Neutrophil (primary cell): ENCODE measurements at regions not wholly inside any gene's neighbourhood (a gene's known extent, or its start where the extent isn't known, plus 50 kb on each side); places are given as distances from the start of the nearest gene placed in this dataset.
"Not testable (repeated sequence)": the region's sequence is repeated elsewhere in the genome, so short reads cannot be mapped to it uniquely, and the experiment has no call there.

Experiments
- H3K27ac ChIP-seq: fragments of 200-600 bp; sonication (generic); 2 replicates; pipeline ENCODE4 v1.5.1; 2016; ENCODE audit warnings: mild to moderate bottlenecking, moderate library complexity
- H3K27me3 ChIP-seq: fragments of 200-600 bp; sonication (generic); 2 replicates; pipeline ENCODE4 v1.6.0; 2016; ENCODE audit warnings: mild to moderate bottlenecking
- H3K36me3 ChIP-seq: fragments of 200-600 bp; sonication (generic); 2 replicates; pipeline ENCODE4 v1.5.1; 2017
- H3K4me1 ChIP-seq, 2 experiments: fragments of 200-600 bp in 1 of 2; sonication (generic) in 1 of 2; 1 replicate in 1 of 2; 2 replicates in 1 of 2; pipeline versions ENCODE4 v1.5.1 to v1.6.1; 2013 to 2016; ENCODE audit warnings: low read depth in 1 of 2, low read length in 1 of 2, mild to moderate bottlenecking in 1 of 2, moderate library complexity in 1 of 2; ENCODE audit not compliant: control insufficient read depth in 1 of 2, insufficient read depth in 1 of 2
- H3K4me3 ChIP-seq, 2 experiments: fragments of 200-600 bp in 1 of 2; sonication (generic) in 1 of 2; 1 replicate in 1 of 2; 2 replicates in 1 of 2; pipeline ENCODE4 v1.5.1; 2013 to 2016; ENCODE audit warnings: low read depth in 1 of 2, low read length in 1 of 2, mild to moderate bottlenecking in 1 of 2, moderate library complexity in 1 of 2
- H3K9me3 ChIP-seq: fragments of 200-600 bp; sonication (generic); 2 replicates; pipeline ENCODE4 v1.5.1; 2016
- TF ChIP-seq, protein P1 (sequence below): fragments of 200-600 bp; sonication (generic); IDR thresholded peaks from 2 replicates; pipeline ENCODE4 v1.5.1; 2016; ENCODE audit warnings: antibody characterized with exemption

DNA sequence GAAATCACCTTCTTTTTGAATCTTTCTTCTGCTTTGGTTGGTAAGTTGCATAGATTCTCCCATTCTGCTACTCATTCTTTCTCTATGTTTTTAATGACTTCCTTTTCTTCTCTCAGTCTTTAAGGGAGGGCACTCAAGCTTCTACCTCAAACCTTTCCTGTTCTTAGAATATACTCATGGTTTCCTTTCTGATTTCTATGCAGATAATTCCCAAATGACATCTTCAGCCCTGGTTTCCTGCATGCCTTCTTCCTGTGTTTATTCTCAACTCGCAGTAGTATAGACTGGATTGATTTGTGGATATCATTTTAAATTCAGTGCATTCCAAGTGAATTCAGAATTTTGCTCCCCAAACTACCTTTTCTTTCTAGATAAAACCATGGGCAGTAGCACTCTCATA is 803.6 kb downstream of the METTL15 start:
- Histone ChIP-seq H3K36me3 (no peaks in the 10 kb centered on the region), H3K9me3 (no peaks in the 10 kb centered on the region), H3K27me3 (no peaks in the 10 kb centered on the region), H3K4me1 (no peaks in the 10 kb centered on the region), H3K27ac (no peak overlapping the region), H3K4me3 (no peak overlapping the region)
- TF ChIP-seq, protein P1, sequence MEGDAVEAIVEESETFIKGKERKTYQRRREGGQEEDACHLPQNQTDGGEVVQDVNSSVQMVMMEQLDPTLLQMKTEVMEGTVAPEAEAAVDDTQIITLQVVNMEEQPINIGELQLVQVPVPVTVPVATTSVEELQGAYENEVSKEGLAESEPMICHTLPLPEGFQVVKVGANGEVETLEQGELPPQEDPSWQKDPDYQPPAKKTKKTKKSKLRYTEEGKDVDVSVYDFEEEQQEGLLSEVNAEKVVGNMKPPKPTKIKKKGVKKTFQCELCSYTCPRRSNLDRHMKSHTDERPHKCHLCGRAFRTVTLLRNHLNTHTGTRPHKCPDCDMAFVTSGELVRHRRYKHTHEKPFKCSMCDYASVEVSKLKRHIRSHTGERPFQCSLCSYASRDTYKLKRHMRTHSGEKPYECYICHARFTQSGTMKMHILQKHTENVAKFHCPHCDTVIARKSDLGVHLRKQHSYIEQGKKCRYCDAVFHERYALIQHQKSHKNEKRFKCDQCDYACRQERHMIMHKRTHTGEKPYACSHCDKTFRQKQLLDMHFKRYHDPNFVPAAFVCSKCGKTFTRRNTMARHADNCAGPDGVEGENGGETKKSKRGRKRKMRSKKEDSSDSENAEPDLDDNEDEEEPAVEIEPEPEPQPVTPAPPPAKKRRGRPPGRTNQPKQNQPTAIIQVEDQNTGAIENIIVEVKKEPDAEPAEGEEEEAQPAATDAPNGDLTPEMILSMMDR = no peak

DNA sequence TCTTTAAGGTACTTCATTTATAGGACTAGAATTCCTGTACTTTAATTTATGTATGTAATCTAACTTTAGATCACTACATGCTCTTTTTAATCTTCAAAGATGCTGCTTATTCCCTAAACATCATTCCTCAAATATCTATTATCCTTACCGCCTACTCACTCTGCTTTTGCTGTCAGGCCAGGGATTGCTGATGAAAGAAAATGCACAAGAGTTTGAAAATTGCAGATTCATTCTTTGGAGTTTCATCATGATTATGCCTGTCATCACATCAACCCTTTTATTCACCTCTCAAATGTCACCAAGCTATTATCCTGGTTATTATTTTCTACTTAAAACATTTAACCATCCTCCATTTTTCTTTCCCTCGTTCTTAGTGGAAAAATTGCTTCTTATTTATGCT is 802.7 kb downstream of the METTL15 start:
- TF ChIP-seq, protein P1 = no peak
- H3K27ac ChIP-seq = no peak overlapping the region
- no peaks in the 10 kb centered on the region for H3K36me3 ChIP-seq
- no peaks in the 10 kb centered on the region for H3K9me3 ChIP-seq
- H3K4me1 ChIP-seq = no peaks in the 10 kb centered on the region
- H3K27me3 ChIP-seq = no peaks in the 10 kb centered on the region
- no peak overlapping the region for H3K4me3 ChIP-seq

DNA sequence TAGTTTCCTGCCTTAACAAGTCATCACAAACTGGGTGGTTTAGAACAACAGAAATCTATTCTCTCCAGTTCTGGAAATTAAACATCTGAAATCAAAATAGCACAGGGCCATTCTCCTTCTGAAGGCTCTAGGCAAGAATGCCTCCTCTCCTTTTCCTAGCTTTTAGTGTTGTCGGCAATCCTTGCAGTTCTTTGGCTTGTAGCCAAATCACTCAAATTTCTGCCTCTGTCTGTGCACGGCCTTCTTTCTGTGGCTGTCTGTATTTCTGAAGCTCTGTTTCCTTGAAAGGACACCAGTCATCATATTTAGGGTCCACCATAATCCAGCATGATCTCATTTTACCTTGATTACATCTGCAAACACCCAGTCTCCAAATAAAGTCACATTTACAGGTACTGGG is 795.5 kb downstream of the METTL15 start:
- TF ChIP-seq, protein P1 = no peak
- H3K27me3 ChIP-seq = no peaks in the 10 kb centered on the region
- no peaks in the 10 kb centered on the region for H3K36me3 ChIP-seq
- H3K4me1 ChIP-seq = no peaks in the 10 kb centered on the region
- H3K27ac ChIP-seq = no peak overlapping the region
- no peaks in the 10 kb centered on the region for H3K9me3 ChIP-seq
- H3K4me3 ChIP-seq = no peak overlapping the region

DNA sequence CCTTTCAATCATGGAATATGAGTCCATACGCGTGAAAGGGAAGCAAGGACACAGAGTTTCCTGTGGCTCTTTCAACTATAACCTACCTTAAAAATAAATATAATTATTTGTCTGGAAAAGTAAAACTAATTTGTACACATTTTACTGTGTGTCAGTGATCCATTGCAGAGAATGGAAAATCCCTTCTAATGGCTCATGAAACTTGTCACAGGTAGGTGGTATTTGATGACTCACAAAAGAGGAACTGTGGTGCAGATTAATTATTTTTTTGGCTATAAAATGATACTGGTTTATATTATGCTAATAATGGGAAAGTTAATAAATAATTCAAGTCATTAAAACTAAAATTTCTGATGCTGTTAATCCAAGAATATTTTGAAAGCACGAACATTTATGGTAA is 792.2 kb downstream of the METTL15 start:
- TF ChIP-seq, protein P1 = no peak
- Histone ChIP-seq H3K27ac (no peak overlapping the region), H3K27me3 (no peaks in the 10 kb centered on the region), H3K9me3 (no peaks in the 10 kb centered on the region), H3K4me1 (no peaks in the 10 kb centered on the region), H3K4me3 (no peak overlapping the region), H3K36me3 (no peaks in the 10 kb centered on the region)

DNA sequence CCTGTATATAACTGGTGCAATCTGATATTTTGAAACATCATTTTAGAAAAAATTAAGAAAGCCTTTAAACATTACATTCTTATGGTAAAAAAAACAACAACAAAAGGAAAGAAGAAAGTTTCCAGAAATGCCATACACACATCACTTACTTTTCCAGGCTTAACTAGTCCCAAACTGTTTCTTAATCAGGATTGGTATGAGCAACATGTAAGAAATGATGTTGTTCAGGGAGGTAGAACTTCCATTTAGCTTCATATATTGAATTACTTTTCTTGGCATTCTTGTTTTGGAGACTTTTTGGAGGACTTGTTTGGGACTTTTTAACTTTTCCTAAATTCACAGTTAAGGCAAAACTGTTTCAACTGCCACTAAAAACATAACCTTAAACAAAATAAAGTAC is 791.5 kb downstream of the METTL15 start:
- no peak overlapping the region for H3K27ac ChIP-seq
- H3K27me3 ChIP-seq = no peaks in the 10 kb centered on the region
- H3K4me1 ChIP-seq = no peaks in the 10 kb centered on the region
- TF ChIP-seq, protein P1 = no peak
- H3K9me3 ChIP-seq = no peaks in the 10 kb centered on the region
- H3K36me3 ChIP-seq = no peaks in the 10 kb centered on the region
- H3K4me3 ChIP-seq = no peak overlapping the region

DNA sequence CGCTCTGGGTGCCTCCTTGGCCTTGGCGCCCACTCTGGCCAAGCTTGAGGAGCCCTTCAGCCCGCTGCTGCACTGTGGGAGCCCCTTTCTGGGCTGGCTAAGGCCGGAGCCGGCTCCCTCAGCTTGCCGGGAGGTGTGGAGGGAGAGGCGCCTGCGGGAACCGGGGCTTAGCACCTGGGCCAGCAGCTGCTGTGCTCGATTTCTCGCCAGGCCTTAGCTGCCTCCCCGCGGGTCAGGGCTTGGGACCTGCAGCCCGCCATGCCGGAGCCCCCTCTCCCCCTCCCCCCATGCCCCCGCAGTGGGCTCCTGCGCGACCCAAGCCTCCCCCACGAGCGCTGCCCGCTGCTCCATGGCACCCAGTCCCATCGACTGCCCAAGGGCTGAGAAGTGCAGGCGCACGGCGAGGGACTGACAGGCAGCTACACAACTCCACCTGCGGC is 782.4 kb downstream of the METTL15 start:
- H3K9me3 ChIP-seq, H3K4me1 ChIP-seq, H3K36me3 ChIP-seq, H3K4me3 ChIP-seq, H3K27me3 ChIP-seq, H3K27ac ChIP-seq: not testable (repeated sequence)
